Right lobe of liver (tissue), 4 donors: ENCODE measurements at regions not wholly inside any gene's neighbourhood (a gene's known extent, or its start where the extent isn't known, plus 50 kb on each side); places are given as distances from the start of the nearest gene placed in this dataset.

ENCODE experiments used
- CTCF ChIP-seq, 4 donors: fragments of 200-600 bp in 3 of 4; fragments of 450-650 bp in 1 of 4; IDR thresholded peaks; one replicate each; pipeline versions ENCODE4 v1.5.1 to v1.8.0; 2016 to 2022; ENCODE audit warnings: antibody characterized with exemption in 4 of 4, mild to moderate bottlenecking in 2 of 4
- POLR2A ChIP-seq: fragments of 450-650 bp; IDR thresholded peaks from one replicate; pipeline ENCODE4 v1.6.1; 2017; ENCODE audit warnings: antibody characterized with exemption, mild to moderate bottlenecking
- donor health status: DM: no; HTN: no; CAD: no.
- donor health status: DM: no; HTN: no; CAD: no.
- donor health status: DM: no; HTN: yes; CAD: no.

GRCh38 chr3:34301313-34301712 is 502.9 kb downstream of the PDCD6IP start:
- TF ChIP-seq CTCF (IDR thresholded peaks at IDR 0.05) (no peak), POLR2A (no peak)
